NCI-H1930 (cell line): ENCODE measurements at regions not wholly inside any gene's neighbourhood (a gene's known extent, or its start where the extent isn't known, plus 50 kb on each side); places are given as distances from the start of the nearest gene placed in this dataset.

Source experiments
- DNase-seq, 2 experiments: peaks; one replicate each; lab custom pipeline; 2025; lab: John Stamatoyannopoulos, UW

DNA sequence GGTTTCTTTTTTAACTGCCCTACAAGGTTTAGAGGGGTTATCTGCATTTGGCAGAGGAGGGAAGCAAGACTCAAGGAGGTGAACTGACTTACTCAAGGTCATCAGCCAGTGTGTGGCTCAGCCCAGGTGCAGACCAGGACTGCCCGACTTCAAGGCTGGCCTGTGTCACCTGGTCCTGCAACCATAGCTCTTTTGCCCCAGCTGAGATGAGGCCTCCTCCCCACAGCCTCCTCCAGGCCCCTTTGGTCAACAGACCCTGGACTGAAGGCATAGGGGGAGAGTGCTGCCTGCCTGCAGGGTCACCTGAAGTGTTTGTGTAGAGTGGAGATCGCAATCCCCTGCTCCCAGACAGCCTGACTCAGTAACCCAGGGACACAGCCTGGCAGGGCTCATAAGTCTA is 168.5 kb upstream of the GLI2 start:
- DNase-seq = no peak

DNA sequence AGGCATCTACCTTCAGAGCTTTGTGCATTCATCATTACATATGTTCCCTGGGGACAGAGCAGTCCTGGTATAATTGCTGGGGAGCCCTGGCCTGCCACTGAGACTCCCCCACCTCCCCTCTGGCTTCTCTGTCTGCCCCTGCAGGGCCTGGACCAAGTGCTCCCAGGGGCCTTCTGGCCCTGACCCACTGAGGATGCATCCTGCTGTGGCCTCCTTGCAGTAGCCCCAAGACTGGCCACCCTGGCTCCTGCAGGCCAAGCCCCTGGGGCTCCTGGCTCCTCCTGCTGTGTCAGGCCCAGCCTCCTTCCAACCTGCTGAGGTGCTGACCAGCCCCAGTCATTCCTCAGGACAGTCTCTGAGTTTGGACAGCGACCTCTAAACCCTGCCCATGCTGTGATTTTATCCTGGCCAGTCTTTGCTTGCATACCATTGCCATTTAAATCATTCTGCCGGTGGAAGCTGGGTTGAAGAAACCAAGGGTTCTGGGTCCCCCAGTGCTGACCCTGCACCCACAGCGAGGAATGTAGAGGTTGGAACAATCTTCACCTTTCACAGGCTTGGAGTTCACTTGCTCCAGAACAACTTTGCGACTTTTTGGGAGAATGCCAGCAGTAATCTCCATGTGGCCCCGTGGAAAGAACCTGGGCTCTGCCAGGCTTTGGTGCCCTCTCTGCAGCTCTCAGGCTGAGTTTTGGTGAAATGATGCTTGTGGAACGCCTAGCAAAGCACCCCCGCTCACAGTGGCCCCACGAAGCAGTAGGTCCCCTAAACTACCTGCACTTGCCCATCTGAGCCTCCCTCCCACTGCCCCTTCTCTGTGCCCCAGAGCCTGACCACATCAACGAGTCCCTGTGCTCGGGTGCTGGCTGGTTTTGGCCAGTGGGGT is 167.3 kb upstream of the GLI2 start:
- DNase-seq = no peak

DNA sequence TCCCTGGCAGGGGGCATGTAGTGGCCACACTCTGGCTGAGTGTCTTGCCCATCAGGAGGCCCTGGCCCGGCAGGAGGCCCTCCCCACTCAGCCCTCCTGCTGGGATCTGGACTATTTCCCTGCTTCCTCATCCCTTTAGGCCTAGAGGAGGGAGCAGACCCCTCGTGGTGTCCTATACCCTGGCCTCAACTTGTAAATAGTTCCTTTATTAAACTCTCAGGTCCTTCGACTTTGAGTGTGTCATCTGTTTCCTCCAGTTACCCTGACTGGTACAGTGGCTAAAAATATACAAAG is 166.7 kb upstream of the GLI2 start:
- DNase-seq = no peak

DNA sequence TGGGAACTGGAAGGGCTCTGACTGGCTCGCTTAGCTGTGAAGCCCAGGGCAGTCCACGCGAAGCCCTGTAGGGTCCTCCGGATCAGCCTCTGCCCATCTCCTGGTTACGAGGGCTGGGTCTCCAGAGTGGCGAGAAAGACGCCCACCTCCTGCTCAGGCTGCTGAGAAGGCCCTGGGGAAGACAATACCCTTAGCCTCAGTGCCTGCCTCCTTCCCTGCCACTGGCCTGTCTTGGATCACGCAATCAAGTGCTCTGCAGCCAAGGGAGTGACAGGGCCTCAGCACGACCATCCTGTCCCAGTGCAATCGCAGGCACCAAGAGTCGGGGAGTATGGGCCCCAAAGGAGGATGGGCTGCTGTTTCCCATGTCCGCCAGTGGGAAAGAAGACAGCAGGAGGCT is 165.7 kb upstream of the GLI2 start:
- no peak for DNase-seq

DNA sequence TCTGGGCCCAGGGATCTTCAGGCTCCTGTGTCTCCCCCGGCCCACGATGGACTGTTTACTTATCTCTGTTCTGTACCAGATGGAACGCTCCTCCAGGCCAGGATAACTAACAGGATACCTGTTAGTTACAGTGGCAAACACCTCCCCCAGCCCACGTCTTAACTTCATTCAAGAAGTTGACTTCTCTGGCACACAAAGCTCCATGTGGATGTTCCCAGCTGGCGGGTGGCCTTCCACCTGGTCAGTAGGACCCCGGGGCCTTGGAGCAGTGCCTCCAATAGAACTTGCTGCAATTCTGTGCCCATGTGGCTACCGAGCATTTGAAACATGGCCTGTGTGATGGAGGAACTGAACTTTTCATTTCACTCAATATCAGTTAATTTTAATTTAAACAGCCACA is 165.1 kb upstream of the GLI2 start:
- no peak for DNase-seq

- DNase-seq = no peak
Observed at GRCh38 chr2:120571015-120571728, 164.5 kb upstream of the GLI2 start.

- DNase-seq = no peak
Observed at GRCh38 chr2:120572226-120572625, 163.4 kb upstream of the GLI2 start.

DNA sequence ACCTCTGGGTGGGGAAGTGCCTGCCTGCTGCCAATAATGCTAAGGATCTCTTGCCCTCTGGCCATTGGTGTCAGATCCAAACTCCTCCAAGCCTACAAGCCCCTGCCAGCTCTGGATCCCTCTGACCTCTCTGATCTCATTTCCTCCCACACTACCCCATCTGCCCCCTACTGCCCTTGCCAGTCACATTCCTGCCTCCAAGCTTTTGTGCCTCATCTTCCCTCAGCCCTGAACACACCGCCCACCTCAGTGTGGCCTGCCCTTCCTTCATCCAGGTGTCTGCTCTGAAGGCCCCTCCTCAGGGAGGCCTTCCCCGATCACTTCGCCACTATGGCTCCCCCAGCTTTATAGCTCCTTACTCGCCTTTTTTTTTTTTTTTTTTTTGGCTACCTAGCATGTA is 161.0 kb upstream of the GLI2 start:
- no peak for DNase-seq

GRCh38 chr2:120575966-120576365 is 159.7 kb upstream of the GLI2 start:
- DNase-seq = no peak

DNA sequence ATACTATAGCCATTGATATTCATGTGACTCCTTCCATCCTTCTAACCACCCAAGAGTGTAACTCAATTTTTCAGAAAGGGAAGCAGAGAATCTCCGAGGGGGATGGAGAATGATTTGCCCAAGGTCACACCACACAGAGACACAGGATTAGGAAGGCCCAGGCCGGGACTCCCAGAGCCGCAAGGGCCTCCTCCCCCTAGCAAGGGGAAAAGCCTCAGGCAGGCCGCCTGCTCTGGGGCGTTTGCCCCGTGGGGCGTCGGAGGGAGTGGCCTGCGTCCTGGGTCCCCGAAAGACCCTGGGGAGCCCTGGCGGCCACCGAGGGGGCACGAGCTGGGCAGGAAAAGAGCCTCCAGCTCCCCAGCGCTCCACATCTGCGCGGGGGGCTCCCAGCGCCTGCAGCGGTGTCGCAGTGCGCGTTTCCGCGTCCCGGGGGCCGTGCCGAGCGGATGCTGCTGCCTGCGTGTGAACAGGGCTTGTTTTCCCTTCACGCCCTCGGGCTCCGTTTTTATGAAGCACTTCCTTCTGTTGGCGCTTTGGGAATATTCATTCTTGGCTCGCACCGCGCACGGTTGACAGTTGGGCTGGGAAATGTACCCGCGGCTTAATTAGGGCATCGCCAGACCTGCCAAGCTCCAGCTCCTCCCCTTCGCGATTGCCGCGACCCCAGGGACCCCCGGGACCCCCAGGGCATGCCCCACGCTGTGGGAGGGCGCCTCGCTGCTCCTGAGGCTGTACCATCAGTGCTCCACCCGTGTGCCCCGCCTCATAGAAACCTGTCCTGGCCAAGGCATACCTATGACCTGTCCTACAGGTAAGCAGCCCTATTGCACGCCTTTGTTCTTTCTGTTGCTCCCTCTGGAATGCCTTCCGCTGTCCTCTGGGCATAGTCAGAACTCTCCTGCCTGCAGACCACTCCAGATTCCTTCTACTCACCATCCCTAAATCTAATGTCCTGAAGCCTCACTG is 158.9 kb upstream of the GLI2 start:
- DNase-seq = no peak

- DNase-seq = no peak
Observed at GRCh38 chr2:120577721-120578295, 157.9 kb upstream of the GLI2 start.

DNA sequence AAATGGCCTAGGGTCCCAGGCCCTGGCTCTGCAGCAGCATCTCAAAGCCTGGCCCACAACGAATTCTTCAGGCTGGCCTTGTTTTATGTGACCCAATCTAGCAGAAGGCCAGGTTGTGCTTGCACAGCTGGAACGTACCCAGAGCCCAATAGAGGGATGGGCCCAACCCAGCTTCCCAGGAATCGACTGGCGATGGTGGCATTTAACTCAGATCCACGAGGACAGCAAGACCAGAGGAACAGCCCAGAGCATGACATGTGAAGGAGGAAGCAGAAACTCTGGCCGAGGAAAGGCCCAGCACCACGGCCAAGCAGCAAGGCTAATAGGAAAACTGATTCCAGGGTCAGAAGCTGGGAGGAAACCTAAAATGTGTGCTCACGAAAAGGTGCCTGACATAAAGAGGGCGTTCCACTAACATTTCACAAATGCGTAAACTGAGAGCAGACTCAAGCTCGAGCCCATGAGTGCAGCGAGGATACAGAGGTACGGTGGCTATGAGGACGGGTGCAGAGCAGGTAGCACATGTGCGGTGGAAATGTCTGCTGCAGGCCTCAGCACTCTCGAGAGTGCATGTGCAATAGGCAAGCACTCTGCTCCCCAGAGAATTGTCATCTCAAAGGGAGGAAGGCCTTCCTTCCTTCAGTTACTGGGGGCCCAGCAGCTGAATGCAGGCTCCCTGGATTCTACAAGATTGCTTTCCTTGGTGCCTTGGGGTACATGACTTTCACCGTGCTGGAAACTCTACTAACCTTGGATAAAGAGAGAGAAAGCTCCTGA is 156.9 kb upstream of the GLI2 start:
- no peak for DNase-seq

DNA sequence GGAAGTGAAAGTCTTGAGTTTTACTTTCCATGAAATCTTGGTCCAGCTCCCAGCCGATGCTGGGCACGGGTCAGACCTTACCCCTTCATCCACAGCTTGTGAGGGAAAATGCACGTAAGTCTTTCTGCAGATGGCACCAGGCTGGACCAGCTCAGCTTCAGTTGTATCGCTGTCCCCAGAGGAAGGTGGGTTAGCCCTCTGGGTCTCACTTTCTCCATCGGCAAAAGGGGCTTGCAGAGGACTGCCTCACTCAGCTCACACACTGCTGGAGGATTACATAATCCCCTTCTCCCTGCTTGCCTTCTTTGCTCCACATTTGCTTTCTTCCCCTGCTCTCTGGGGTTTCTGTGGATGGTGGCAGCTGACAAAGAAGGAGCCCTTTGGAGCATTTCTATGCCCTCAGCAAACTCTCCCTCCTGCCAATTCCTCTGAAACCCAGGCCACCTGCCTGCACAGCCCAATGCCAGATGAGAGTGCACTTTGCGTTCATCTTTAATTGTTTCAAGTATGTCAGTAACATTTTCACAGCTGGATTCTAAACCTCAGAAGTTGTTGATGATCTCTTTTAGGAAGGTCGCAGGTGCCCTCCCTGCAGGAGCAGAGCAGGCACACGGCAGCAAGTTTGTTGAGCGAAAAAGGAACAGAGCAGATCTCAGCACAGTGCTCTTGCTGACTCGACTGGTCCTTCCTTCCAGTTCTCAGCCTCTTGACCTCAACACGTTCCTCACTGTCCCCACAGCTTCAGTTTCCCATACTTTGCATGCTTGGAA is 155.6 kb upstream of the GLI2 start:
- no peak for DNase-seq

GRCh38 chr2:120580709-120581108 is 155.0 kb upstream of the GLI2 start:
- DNase-seq = no peak

DNA sequence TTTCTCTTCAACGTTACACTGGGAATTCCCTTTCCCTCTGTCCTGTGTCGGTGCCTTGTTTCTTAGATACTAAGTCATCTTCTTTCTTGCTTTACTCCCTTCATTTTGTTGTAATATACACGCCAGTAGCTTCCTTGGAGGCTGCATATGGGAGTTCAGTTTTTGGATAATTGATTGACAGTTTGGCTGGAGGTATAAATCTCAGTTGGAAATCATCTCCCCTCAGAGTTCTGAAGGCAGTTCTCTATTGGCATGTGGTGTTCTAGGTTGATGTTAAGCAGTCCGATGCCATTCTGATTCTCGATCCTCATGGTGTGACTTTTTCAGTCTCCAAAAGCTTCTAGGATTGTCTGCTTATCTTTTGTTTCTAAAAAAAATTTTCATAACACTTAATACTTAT is 152.5 kb upstream of the GLI2 start:
- no peak for DNase-seq

DNA sequence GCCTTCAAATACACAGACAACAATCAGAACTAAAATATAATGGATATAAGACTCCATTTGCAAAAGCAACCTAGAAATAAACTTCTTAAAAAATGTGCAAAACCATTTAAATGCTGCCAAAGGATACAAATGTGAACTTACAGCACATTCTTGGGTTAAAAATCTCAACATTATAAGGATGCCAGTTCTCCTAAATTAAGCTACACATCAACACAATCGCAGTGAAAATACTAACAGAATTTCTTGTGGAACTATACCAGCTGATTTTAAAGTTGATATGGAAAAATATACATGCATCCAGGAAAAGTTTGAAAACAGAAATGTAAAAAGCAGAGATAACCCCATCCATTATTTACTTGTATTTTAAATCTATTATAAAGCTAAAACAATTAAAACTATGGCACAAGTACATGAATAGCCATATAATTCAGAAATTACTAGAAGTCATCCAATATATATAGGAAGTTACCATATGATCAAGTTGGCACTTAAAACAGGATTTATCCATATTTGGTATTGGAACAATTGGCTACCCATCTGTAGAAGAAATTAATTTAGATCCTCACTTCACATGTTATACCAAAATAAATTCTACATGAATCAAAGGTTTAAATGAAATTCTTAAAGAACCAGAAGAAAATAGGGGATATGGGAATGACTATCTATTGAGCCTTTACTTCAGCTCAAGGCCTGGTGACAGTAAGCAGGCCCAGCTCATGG is 151.7 kb upstream of the GLI2 start:
- no peak for DNase-seq

DNA sequence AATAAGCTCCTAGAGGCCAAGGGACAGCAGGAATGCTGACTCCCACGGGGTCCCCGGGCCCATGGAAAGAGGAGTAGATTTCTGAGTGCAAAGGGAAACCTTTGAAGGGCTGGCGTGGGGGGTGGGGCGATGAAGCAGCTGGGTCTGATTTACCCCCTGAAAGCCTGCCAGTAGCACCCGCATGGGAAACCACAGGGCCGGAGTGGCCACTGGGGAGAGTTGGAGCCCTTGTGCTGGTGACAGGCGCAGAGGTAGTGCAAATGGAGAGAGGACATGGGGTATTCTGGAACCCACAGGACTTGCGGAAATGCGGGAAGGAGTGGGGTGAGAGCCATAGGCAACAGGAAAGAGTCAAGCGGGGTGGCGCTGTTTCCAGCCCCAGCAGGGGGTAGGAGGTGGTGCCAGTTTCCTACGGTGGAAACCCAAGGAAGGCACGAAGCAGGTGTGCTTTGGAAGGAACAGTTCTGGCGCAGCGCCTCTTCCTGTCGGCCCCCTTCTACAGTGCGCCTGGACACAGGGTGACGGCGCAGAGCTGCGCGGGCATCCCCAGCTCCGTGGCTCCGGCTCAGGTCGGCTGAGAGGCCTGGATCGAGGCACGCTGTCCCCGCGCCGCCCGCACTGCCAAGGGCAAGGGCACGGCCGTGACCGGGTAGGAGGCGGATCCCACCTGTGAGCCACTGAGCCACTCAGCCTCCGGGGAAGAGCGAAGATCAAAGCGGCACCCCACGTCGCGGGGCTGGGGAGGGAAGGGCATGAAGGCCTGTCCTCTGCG is 149.0 kb upstream of the GLI2 start:
- DNase-seq = peak; percentile 7 to 21

GRCh38 chr2:120587279-120587996 is 148.2 kb upstream of the GLI2 start:
- no peak for DNase-seq

GRCh38 chr2:120587997-120588336 is 147.7 kb upstream of the GLI2 start:
- DNase-seq = no peak
